OCI-LY1 (cell line): ENCODE measurements at regions not wholly inside any gene's neighbourhood (a gene's known extent, or its start where the extent isn't known, plus 50 kb on each side); places are given as distances from the start of the nearest gene placed in this dataset.

Source experiments
- H2AFZ ChIP-seq: fragments of 200-600 bp; sonication (generic), shearing (Covaris generic); 2 replicates; pipeline ENCODE4 v1.6.0; 2014; ENCODE audit warnings: antibody characterized with exemption, mild to moderate bottlenecking, low read length
- H3F3A ChIP-seq: fragments of 200-600 bp; sonication (generic), shearing (Covaris generic); 2 replicates; pipeline ENCODE4 v1.6.0; 2014; ENCODE audit warnings: mild to moderate bottlenecking, antibody characterized with exemption, low read length, moderate library complexity; ENCODE audit not compliant: insufficient read depth
- H3K27ac ChIP-seq: fragments of 200-600 bp; sonication (generic); 2 replicates; pipeline ENCODE4 v1.5.1; 2014; ENCODE audit warnings: low read length, mixed run types, mild to moderate bottlenecking, low read depth; ENCODE audit not compliant: poor library complexity, severe bottlenecking
- H3K27me3 ChIP-seq: fragments of 200-600 bp; sonication (generic); 2 replicates; pipeline ENCODE4 v1.6.0; 2014; ENCODE audit warnings: antibody characterized with exemption, mild to moderate bottlenecking, low read length, moderate library complexity; ENCODE audit not compliant: insufficient read depth
- H3K36me3 ChIP-seq: fragments of 200-600 bp; sonication (generic); 2 replicates; pipeline ENCODE4 v1.6.1; 2014; ENCODE audit warnings: mild to moderate bottlenecking, antibody characterized with exemption, low read length, moderate library complexity, mixed read lengths; ENCODE audit not compliant: insufficient read depth
- H3K4me1 ChIP-seq: fragments of 200-600 bp; sonication (generic); 2 replicates; pipeline ENCODE4 v1.5.1; 2014; ENCODE audit warnings: mild to moderate bottlenecking, low read length, moderate library complexity; ENCODE audit not compliant: insufficient read depth, severe bottlenecking
- H3K4me2 ChIP-seq: fragments of 200-600 bp; sonication (generic), shearing (Covaris generic); 2 replicates; pipeline ENCODE4 v1.6.1; 2014; ENCODE audit warnings: low read length
- H3K4me3 ChIP-seq: fragments of 200-600 bp; sonication (generic); 2 replicates; pipeline ENCODE4 v1.5.1; 2014; ENCODE audit warnings: low read length, low read depth, mild to moderate bottlenecking, mixed read lengths; ENCODE audit not compliant: poor library complexity, severe bottlenecking
- H3K79me2 ChIP-seq: fragments of 200-600 bp; shearing (Covaris generic); 2 replicates; pipeline ENCODE4 v1.6.1; 2016; ENCODE audit warnings: mixed run types, low read length, mixed read lengths; ENCODE audit not compliant: insufficient read depth
- H3K9ac ChIP-seq: fragments of 200-600 bp; sonication (generic), shearing (Covaris generic); 2 replicates; pipeline ENCODE4 v1.6.1; 2014; ENCODE audit warnings: mild to moderate bottlenecking, low read length, mixed read lengths
- H3K9me2 ChIP-seq: fragments of 200-600 bp; sonication (generic), shearing (Covaris generic); 2 replicates; pipeline ENCODE4 v1.6.1; 2014; ENCODE audit warnings: low read depth, mild to moderate bottlenecking, low read length, mixed read lengths
- H3K9me3 ChIP-seq: fragments of 200-600 bp; shearing (Covaris generic); 2 replicates; pipeline ENCODE4 v1.6.1; 2014; ENCODE audit warnings: low read length, mixed read lengths
- H4K20me1 ChIP-seq: fragments of 200-600 bp; sonication (generic), shearing (Covaris generic); 2 replicates; pipeline ENCODE4 v1.6.0; 2016; ENCODE audit warnings: mild to moderate bottlenecking, low read length; ENCODE audit not compliant: insufficient read depth
- CTCF ChIP-seq: fragments of 200-600 bp; sonication (generic), shearing (Covaris generic); IDR thresholded peaks from 2 replicates; pipeline ENCODE4 v1.5.1; 2017; ENCODE audit warnings: mild to moderate bottlenecking, antibody characterized with exemption, low read length, moderate library complexity, mixed read lengths
- EZH2 ChIP-seq: fragments of 200-600 bp; sonication (generic), shearing (Covaris generic); IDR thresholded peaks from 2 replicates; pipeline ENCODE4 v1.8.0; 2017; ENCODE audit warnings: borderline replicate concordance, mixed run types, mild to moderate bottlenecking, antibody characterized with exemption, low read length, moderate library complexity, mixed read lengths

- H4K20me1 ChIP-seq: no peaks in the 10 kb centered on the region
- peaks cover 13% of the 10 kb centered on the region for H3K4me1 ChIP-seq
- no peak overlapping the region for H3K27ac ChIP-seq
- H3K4me3 ChIP-seq: no peak overlapping the region
- H3K36me3 ChIP-seq: no peaks in the 10 kb centered on the region
- no peaks in the 10 kb centered on the region for H3K9me3 ChIP-seq
- TF ChIP-seq CTCF: no peak
- no peak for TF ChIP-seq EZH2
- H3K4me2 ChIP-seq: no peak overlapping the region
- no peaks in the 10 kb centered on the region for H3F3A ChIP-seq
- H2AFZ ChIP-seq: no peak overlapping the region
- no peaks in the 10 kb centered on the region for H3K79me2 ChIP-seq
- no peak overlapping the region for H3K9ac ChIP-seq
- peaks cover 3% of the 10 kb centered on the region; the same call in 1 of the 2 replicates for H3K27me3 ChIP-seq
- no peaks in the 10 kb centered on the region for H3K9me2 ChIP-seq
Measured at GRCh38 chr1:226799634-226800281, 60.7 kb upstream of the ITPKB start.

GRCh38 chr1:226798427-226799411, 59.6 kb upstream of the ITPKB start:
- H3K9me3 ChIP-seq: no peaks in the 10 kb centered on the region
- peaks cover 13% of the 10 kb centered on the region for H3K4me1 ChIP-seq
- H4K20me1 ChIP-seq: no peaks in the 10 kb centered on the region
- H3K9me2 ChIP-seq: no peaks in the 10 kb centered on the region
- H3K79me2 ChIP-seq: no peaks in the 10 kb centered on the region
- no peak overlapping the region; the same call in 1 of the 2 replicates for H3K4me2 ChIP-seq
- no peak overlapping the region for H3K9ac ChIP-seq
- 0 out of 2 replicates have a peak overlapping the region, but pooled peaks have one; percentile 34 for H2AFZ ChIP-seq
- peaks cover 3% of the 10 kb centered on the region; the same call in 1 of the 2 replicates for H3K27me3 ChIP-seq
- no peaks in the 10 kb centered on the region for H3F3A ChIP-seq
- H3K4me3 ChIP-seq: no peak overlapping the region
- H3K27ac ChIP-seq: no peak overlapping the region
- TF ChIP-seq EZH2: no peak
- TF ChIP-seq CTCF: no peak
- H3K36me3 ChIP-seq: no peaks in the 10 kb centered on the region

GRCh38 chr1:226797151-226797550, 58.1 kb upstream of the ITPKB start:
- peaks cover 13% of the 10 kb centered on the region for H3K4me1 ChIP-seq
- H3K27me3 ChIP-seq: peaks cover 3% of the 10 kb centered on the region; the same call in 1 of the 2 replicates
- no peak overlapping the region for H3K4me3 ChIP-seq
- no peaks in the 10 kb centered on the region for H3K9me2 ChIP-seq
- H3K4me2 ChIP-seq: no peak overlapping the region
- H2AFZ ChIP-seq: no peak overlapping the region
- H3K27ac ChIP-seq: no peak overlapping the region
- H4K20me1 ChIP-seq: no peaks in the 10 kb centered on the region
- H3K36me3 ChIP-seq: no peaks in the 10 kb centered on the region
- no peaks in the 10 kb centered on the region for H3K9me3 ChIP-seq
- no peaks in the 10 kb centered on the region for H3F3A ChIP-seq
- H3K9ac ChIP-seq: no peak overlapping the region
- TF ChIP-seq CTCF (no peak), EZH2 (no peak)
- no peaks in the 10 kb centered on the region for H3K79me2 ChIP-seq
